ENCODE measurements at regions not wholly inside any gene's neighbourhood (a gene's known extent, or its start where the extent isn't known, plus 50 kb on each side); places are given as distances from the start of the nearest gene placed in this dataset.
"Not testable (repeated sequence)": the region's sequence is repeated elsewhere in the genome, so short reads cannot be mapped to it uniquely, and the experiment has no call there.

GRCh38 chrX:35357656-35358055, 415.1 kb downstream of the FAM47B start:
- TF ChIP-seq GATA1 (IDR thresholded peaks at IDR 0.05; ENCODE audit: low read depth, low read length) (no peak), POLR2A (IDR thresholded peaks at IDR 0.05; ENCODE audit: low read length) (no peak)
- no peak for DNase-seq

- DNase-seq: no peak
- no peak for TF ChIP-seq GATA1 (IDR thresholded peaks at IDR 0.05; ENCODE audit: low read depth, low read length)
- no peak for TF ChIP-seq POLR2A (IDR thresholded peaks at IDR 0.05; ENCODE audit: low read length)
These were observed 420.3 kb downstream of the FAM47B start for GRCh38 chrX:35362866-35363265.

GRCh38 chrX:35374116-35374515, 424.0 kb upstream of the MAGEB16 start:
- DNase-seq: no peak

GRCh38 chrX:35380808-35381700, 417.1 kb upstream of the MAGEB16 start:
- TF ChIP-seq GATA1 (IDR thresholded peaks at IDR 0.05; ENCODE audit: low read depth, low read length): no peak
- no peak for TF ChIP-seq POLR2A (IDR thresholded peaks at IDR 0.05; ENCODE audit: low read length)
- DNase-seq: peak; percentile 0 to 19

More at GRCh38 chrX:35374116-35374515, 424.0 kb upstream of the MAGEB16 start:
- TF ChIP-seq POLR2A (IDR thresholded peaks at IDR 0.05; ENCODE audit: low read length) (no peak), GATA1 (IDR thresholded peaks at IDR 0.05; ENCODE audit: low read depth, low read length) (no peak)

DNA sequence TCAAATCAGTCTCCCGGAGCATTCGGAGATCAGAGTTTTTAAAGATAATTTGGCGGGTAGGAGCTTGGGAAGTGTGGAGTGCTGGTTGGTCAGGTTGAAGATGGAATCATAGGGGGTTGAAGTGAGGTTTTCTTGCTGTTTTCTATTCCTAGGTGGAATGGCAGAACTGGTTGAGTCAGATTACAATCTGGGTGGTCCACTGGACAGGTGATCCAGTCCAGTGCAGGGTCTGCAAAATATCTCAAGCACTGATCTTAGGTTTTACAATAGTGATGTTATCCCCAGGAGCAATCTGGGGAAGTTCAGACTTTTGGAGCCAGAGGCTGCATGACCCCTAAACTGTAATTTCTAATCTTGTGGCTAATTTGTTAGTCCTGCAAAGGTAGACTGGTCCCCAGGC, 416.4 kb upstream of the MAGEB16 start:
- DNase-seq: not testable (repeated sequence)

- no peak for DNase-seq
- no peak for TF ChIP-seq GATA1 (IDR thresholded peaks at IDR 0.05; ENCODE audit: low read depth, low read length)
- TF ChIP-seq POLR2A (IDR thresholded peaks at IDR 0.05; ENCODE audit: low read length): no peak
These were observed 415.2 kb upstream of the MAGEB16 start for GRCh38 chrX:35382966-35383365.

GRCh38 chrX:35392232-35392631, 405.9 kb upstream of the MAGEB16 start:
- TF ChIP-seq POLR2A (IDR thresholded peaks at IDR 0.05; ENCODE audit: low read length) (no peak), GATA1 (IDR thresholded peaks at IDR 0.05; ENCODE audit: low read depth, low read length) (no peak)
- DNase-seq: no peak

- DNase-seq: no peak
- TF ChIP-seq GATA1 (IDR thresholded peaks at IDR 0.05; ENCODE audit: low read depth, low read length) (no peak), POLR2A (IDR thresholded peaks at IDR 0.05; ENCODE audit: low read length) (no peak)
These were observed 391.8 kb upstream of the MAGEB16 start for GRCh38 chrX:35406386-35406785.

- TF ChIP-seq POLR2A (IDR thresholded peaks at IDR 0.05; ENCODE audit: low read length): no peak
- no peak for TF ChIP-seq GATA1 (IDR thresholded peaks at IDR 0.05; ENCODE audit: low read depth, low read length)
- no peak for DNase-seq
These were observed 381.4 kb upstream of the MAGEB16 start for GRCh38 chrX:35416782-35417181.

DNA sequence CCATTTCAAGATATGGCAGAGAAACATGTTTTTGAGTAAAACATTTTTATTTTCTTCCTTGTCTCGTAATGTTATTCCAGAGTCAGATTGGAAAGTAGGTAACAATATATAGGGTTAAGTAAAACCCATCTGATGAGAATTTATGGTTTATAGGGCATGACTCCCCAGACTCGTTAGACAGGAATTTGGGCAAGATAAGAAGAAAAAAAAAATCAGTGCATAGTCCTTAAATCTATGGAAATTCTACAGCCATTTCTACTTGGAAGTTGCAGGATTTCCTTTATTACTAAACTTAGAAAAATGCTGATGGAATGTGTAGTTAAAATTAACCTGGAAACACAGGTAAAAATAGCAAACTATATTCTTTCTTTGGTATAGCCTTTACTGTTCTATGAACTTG, 366.1 kb upstream of the MAGEB16 start:
- no peak for DNase-seq
- TF ChIP-seq GATA1 (IDR thresholded peaks at IDR 0.05; ENCODE audit: low read depth, low read length) (no peak), POLR2A (IDR thresholded peaks at IDR 0.05; ENCODE audit: low read length) (no peak)

- TF ChIP-seq POLR2A (IDR thresholded peaks at IDR 0.05; ENCODE audit: low read length) (no peak), GATA1 (IDR thresholded peaks at IDR 0.05; ENCODE audit: low read depth, low read length) (no peak)
- no peak for DNase-seq
These were observed 359.0 kb upstream of the MAGEB16 start for GRCh38 chrX:35439034-35439660.

GRCh38 chrX:35439692-35440091, 358.4 kb upstream of the MAGEB16 start:
- TF ChIP-seq GATA1 (IDR thresholded peaks at IDR 0.05; ENCODE audit: low read depth, low read length) (no peak), POLR2A (IDR thresholded peaks at IDR 0.05; ENCODE audit: low read length) (no peak)
- DNase-seq: no peak

DNA sequence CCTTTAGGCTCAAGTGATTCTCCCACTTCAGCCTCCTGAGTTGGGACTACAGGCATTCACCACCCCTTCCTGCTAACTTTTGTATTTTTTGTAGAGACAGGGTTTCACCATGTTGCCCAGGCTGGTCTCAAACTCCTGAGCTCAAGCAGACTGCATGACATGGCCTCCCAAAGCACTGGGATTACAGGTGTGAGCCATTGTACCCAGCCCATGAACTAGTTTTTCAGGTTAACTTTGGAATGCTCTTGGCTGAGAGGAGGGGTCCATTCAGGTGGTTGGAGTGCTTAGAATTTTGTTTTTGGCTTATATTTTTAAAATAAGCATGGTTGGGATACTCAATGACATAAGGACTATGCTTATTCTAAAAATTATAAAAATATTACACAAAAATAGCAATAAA, 355.7 kb upstream of the MAGEB16 start:
- DNase-seq: no peak
- TF ChIP-seq GATA1 (IDR thresholded peaks at IDR 0.05; ENCODE audit: low read depth, low read length) (no peak), POLR2A (IDR thresholded peaks at IDR 0.05; ENCODE audit: low read length) (no peak)

DNA sequence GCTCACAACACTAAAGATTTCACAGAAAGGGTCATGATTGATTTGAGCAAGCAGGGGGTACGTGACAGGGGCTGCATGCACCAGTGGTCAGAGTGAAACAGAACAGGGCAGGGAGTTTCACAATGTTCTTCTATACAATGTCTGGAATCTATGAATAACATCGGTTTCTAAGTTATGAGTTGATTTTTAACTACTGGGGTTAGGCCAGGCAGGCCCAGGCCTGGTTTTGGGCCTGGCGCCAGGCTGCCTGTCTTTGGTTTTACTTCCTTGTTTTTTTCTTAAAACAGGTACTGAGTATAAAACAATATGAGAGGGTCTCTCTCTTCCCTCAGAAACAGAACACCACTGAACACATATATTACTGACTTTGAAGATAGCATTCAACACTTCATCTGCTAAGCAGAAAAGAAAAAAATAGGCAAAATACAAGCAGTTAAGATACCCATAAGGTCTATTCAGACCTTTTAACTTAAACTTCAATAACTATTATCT, 355.0 kb upstream of the MAGEB16 start:
- DNase-seq: not testable (repeated sequence)

All from erythroblast (primary cell).